Muscle of arm (tissue), 1 donor: ENCODE measurements at regions not wholly inside any gene's neighbourhood (a gene's known extent, or its start where the extent isn't known, plus 50 kb on each side); places are given as distances from the start of the nearest gene placed in this dataset.
"Not testable (repeated sequence)": the region's sequence is repeated elsewhere in the genome, so short reads cannot be mapped to it uniquely, and the experiment has no call there.

Experiments
- DNase-seq: peaks from one replicate; pipeline ENCODE4 v3.0.0-alpha.2; 2013

- no peak for DNase-seq
Measured at GRCh38 chr5:174520420-174521396, 203.7 kb upstream of the MSX2 start.

DNA sequence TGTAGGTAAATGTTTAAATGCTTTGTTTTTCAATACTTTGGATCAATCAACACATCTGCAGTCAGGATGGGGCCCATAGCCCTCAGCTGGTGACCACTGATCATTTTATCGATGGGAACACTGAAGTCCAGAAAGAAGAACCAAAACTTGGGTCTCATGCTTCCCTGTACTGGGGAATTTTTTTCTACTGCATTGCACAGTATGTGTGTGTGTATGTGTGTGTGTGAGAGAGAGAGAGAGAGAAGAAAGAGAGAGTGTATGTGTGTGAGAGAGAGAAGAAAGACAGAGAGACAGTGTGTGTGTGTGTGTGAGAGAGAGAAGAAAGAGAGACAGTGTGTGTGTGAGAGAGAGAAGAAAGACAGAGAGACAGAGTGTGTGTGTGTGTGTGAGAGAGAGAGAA is 202.9 kb upstream of the MSX2 start:
- no peak for DNase-seq

DNA sequence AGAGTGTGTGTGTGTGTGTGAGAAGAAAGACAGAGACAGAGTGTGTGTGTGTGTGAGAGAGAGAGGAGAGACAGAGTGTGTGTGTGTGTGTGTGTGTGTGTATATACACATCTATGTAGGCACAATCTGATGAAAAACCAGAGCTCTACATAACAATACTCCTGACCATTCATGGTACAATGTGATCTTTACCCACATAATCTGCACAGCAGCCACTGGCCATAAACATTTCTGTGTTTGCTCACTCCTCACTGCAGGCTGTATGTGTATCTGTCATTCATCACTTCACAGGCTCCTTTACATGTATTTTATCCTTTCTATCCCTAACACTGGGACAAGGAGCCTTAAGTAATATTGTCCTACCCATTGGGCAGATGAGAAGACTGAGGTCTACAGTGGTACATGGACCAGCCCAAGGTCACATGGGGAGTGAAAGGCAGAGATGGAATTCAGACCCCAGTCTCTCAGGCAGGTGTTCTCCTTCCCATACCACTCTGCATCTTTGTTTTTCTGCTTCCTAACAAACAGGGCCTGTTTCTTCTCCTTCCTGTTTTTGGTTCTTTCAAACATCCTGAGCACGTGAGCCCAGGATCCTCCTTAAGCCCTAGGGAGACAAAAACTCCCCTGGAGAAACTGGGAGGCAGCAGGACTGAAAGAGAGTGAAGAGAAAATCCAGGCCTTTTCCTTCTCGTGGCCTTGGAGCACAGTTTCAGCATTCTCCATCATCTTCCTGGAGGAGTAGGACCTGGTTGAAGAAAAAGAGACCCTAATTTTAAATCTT is 201.7 kb upstream of the MSX2 start:
- DNase-seq, result no peak

- DNase-seq, result no peak
Measured at GRCh38 chr5:174523311-174524071, 200.9 kb upstream of the MSX2 start.

DNA sequence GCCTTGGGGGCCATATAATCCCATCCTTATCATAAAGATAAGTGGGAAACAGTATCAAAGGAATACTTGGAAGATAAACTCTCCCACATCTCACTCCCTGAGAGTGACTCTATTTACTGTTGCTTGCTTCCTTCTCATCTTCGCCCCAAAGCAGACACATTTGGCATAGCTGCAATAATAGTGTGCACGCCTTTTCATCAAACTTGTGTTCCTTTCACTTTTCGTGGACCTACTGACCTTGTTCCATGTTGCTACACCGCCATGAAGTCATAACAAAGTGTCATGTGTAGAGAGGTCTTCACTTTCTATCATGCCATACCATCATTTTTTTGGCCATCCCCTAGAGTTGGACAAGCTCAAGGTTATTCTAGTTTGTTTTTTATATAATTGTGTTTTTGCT is 200.0 kb upstream of the MSX2 start:
- DNase-seq, result no peak

- DNase-seq, result no peak
Measured at GRCh38 chr5:174526177-174526576, 198.2 kb upstream of the MSX2 start.

- no peak for DNase-seq
Measured at GRCh38 chr5:174527916-174528540, 196.4 kb upstream of the MSX2 start.

DNA sequence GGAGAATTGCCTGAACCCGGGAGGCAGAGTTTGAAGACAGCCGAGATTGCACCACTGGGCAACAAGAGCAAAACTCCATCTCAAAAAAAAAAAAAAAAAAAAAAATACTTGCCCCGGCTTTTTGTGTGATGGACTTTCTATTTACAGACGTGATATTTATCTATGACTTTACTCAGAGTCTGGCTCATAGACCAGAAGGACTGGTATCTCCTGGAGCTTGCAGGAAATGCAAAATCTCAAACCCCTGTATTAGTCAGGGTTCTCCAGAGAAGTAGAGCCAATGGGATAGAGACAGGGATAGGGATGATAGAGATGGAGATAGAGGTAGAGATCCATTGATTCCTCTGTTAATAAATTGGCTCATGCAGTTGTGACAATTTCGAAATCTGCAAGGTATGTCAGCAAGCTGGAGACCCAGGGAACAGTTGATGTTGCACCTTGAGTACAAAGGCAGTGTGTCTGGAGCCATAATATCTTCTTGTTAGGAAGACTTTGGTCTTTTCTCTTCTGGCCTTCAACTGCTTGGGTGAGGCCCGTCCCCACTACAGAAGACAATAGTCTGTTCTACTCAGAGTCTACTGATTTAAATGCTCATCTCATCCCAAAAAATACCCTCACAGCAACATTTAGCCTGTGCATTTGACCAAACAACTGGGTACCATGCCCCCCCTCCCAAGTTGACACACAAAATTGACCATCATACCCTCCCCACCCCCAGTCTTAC is 195.4 kb upstream of the MSX2 start:
- DNase-seq, result no peak

DNA sequence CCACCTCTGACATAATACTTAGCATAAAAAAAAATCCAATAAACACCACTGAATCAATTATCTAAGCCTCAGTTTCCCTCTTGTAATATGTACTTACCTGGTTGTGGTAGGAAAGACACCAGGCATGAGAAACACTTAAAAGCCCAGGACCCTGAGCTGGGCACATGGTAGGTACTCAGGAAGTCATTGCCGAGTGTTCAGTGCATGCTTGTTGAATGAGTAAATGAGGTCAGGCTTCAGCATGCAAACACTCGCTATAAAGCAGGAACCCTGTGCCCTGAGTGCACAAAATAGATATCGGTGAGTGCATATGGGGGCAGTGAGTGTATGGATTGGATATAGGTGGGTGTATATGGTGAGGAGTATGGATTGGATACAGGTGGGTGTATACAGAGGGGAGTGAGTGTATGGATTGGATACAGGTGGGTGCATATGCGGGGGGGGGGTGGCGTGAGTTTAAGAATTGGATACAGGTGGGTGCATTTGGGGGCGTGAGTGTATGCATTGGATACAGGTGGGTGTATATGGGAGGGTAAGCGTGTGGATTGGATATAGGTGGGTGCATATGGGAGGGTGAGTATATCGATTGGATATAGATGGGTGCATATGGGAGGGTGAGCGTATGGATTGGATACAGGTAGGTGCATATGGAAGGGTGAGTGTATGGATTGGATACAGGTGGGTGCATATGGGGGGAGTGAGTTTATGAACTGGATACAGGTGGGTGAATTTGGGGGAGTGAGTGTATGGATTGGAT is 194.3 kb upstream of the MSX2 start:
- DNase-seq, result no peak

DNA sequence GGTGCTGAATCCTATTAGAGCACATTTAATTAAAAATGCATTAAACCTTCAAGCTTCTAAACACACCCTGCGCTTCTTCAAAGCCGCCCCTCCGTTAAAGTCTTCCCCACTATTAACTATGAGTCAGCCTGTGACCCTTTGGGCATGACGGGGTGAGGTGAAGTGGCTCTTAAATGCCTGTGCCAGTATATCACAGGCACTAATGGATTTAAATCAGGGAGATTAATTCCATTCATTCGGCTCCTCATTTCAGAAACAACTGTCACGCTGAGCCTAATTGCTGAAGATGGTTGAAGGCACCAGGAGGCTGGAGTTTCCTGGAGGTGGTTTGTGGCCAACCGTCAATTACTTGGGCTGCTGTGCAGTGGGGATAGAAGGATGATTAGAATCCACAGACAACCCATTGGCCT is 192.6 kb upstream of the MSX2 start:
- DNase-seq, result no peak

DNA sequence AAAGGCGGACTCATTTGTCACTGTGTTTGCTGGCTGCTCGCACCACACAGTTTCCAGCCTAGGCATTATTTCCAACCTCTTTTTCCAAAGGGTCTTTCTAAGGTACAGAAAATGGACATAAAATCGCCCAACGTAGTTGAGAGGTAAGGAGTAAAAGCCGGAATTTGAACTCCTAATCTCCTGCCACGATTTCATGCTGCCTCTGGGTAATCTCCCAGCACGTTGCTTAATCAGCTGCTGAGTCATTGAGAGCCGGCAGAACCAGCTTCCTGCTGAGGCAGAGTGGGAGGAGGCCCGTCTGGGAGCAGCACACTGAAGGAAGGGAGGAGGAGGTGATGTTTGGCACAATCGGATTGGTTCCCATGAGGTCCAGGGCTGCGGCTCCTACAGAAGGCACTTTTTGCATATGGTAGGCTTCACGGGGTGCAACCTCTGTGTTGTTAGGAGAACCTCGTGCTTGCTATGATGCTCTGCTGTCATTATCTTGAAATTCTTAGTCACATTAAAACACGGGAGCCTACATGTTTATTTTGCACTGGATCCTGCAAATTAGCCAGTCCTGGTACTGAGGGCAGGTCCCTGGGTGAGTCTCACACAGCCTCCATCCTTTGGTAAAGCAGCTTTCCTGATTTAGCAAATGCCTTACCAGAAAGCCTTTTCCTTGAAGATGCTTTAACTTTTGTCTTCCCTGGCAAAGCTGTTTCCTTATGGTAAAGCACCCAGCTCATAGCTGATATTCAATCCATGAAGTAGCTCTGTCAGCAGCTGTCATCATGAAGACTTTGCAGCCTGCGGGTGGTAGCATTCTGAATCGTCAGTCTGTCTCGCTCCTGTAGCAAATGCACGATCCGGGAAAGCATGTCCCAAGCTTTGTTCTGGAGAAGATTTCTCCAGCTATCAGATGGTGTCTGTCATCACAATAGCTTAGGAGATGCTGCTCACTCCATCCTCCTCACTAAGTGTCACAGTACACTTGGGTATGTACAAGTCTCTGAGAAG is 191.6 kb upstream of the MSX2 start:
- peak; percentile 7 for DNase-seq

DNA sequence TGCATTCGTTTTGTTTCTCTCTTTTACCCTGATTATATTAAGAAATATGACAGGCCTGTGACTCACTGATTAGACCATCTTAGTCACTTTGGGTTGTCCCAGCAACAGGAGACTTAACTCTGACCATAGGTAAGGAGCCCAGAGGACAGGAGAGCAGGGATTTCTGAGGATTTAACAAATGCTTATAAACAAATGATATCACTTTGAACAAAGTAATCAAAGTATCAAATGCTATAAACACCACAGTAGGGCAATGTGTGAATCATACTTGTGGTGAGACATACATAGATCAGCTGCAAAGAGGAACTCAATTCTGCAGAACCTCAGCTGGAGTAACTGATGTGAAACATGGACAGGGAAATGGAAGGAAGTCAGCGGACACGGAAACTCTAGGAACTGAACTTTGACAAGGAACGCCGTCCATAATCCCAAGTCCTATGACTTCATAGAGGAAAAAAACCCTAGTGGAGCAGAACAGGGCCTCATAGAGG is 190.6 kb upstream of the MSX2 start:
- DNase-seq, result no peak

DNA sequence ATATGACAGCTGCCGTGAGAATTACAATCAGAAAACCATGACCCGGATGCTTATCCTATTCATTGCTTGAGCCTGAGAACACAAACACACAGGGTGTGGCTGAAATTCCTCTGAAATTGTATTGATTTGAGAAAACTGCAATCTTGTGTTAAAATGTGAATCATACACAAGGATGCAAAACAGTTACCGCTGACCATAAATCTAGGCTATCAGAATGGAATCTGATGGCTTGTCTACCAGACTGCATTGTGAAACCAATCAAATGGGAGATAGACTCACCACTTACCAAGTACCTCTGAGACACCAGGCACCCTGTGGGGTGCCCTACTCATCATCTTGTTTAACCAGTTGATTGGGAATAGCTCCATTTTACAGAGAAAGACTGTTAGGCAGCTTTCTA is 188.7 kb upstream of the MSX2 start:
- no peak for DNase-seq

GRCh38 chr5:174539823-174540222 is 184.6 kb upstream of the MSX2 start:
- not testable (repeated sequence) for DNase-seq

GRCh38 chr5:174542037-174542436 is 182.3 kb upstream of the MSX2 start:
- DNase-seq, result no peak

DNA sequence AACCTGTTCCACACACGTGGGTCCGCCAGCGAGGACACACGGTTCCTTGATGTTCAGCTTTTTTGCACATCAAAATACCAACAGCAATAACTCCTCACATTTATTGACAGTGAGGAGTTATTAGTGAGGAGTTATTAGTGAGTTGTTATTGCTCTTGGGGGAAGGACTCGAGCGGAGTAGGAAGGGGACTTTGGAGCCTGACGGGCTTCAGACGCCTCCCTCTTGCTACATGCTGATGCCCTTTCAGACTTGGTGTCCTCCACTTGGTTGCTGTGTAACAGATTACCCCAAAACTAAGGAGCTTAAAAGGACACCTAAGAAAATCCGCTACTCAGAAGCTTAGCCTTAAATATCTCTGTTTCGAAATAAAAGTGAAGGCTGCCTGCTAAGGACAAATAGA is 181.9 kb upstream of the MSX2 start:
- DNase-seq, result no peak

GRCh38 chr5:174545926-174546325 is 178.5 kb upstream of the MSX2 start:
- DNase-seq, result no peak

DNA sequence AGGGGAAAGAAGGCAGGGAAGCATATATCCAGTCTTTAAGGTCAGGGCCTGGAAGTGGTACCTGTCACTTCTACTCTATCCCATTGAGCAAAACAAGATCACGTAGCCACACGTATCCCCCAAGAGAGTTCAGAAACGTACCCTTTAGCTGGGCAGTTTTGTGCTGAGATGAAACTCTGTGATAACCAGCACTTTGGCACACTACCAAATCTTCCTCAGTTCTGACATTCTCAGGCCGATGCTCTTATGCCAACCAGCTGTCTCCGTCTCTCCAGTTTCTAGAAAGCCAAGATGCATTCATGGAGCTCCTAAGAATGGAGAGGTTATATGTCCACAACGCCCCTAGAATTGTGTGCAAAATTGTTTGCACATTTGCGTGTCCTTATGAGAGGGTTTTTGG is 176.6 kb upstream of the MSX2 start:
- no peak for DNase-seq

DNA sequence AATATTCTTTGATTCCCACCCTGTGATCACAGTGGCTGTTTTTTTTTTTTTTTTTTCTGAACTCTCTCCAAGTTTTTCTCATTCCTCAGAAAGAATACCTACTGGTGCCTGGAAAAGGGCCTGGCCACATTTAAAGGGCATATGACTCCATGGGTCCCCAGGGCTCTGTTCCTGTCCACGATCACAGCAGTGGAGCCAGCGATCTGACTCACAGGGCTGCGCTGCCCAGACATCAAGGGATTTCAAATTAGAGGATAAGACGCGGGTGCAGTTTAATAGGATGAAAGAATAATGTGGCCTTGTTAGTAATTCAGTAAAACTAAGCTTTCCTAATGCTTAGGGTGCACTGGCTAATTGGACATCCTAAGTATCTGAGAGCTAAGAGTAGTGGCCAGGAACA is 175.1 kb upstream of the MSX2 start:
- no peak for DNase-seq
